GM18907 (cell line): ENCODE measurements at regions not wholly inside any gene's neighbourhood (a gene's known extent, or its start where the extent isn't known, plus 50 kb on each side); places are given as distances from the start of the nearest gene placed in this dataset.
A peak's percentile ranks its signal among the peaks of the same experiment; 100 is the strongest.
"Not testable (repeated sequence)": the region's sequence is repeated elsewhere in the genome, so short reads cannot be mapped to it uniquely, and the experiment has no call there.

Source experiments
- ATAC-seq: cut with Tn5 transposase; IDR thresholded peaks from one replicate; pipeline ENCODE4 v1.9.1; 2021; ENCODE audit warnings: mild to moderate bottlenecking, moderate library complexity; ENCODE audit not compliant: unreplicated experiment

DNA sequence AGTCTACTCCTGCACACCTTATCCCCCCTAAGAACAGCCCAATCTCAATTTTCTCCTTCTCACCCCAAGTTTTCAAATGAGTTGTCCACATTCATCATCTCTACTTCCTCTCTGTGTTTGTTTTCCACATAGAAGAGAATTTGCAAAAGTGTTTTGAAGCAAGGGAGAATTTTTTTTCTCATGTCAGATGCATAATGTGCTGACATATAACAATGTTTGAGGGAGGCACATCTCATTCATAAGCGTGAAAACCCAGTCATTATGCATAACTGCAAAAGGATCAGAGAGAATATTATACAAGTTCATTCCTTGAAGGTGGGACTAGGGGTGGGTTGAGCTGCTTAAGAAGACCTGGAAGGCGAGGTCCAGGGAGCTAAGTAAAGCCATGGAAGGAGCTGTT lies 80.8 kb upstream of the SLC1A4 start:
- ATAC-seq = no peak

- ATAC-seq = no peak
These were observed 78.7 kb upstream of the SLC1A4 start for GRCh38 chr2:64910523-64910922.

GRCh38 chr2:64910972-64911433 lies 78.2 kb upstream of the SLC1A4 start:
- no peak for ATAC-seq

GRCh38 chr2:64913357-64913869 lies 75.8 kb upstream of the SLC1A4 start:
- ATAC-seq = no peak

GRCh38 chr2:64914247-64914646 lies 75.0 kb upstream of the SLC1A4 start:
- no peak for ATAC-seq

DNA sequence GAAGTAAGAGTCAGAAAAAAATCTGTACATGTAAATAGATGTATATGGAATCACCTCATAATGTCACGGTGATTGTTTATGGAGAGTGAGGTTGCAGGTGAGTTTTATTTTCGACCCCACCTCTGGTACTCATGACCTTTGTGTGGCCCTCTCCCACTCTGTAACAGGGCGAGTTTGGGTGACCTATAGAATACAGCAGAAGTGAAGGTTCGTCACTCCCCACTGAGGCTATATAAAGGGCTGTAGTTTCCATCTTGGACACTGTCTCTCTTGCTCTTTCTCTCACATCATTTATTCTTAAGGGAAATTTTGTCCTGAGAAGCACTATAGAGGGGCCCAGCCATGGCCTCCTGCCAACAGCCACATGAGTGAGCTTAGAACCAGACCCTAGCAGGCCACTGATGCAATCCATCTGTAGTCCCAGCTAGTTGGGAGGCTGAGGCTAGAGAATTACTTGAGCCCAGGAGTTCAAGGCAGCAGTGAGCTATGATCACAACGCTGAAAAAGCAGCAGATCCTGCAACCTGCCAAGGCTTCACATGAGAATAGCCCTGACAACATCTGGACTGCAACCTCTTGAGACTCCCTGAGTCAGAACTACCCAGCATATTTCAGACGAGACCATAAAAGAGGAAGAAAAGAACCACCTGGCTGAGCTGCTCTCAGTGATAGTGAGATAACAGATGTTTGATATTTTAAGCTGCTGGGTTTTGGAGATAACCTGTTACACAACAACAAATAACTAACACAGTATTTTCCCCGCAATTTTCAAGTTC lies 74.3 kb upstream of the SLC1A4 start:
- ATAC-seq = peak; percentile 63

DNA sequence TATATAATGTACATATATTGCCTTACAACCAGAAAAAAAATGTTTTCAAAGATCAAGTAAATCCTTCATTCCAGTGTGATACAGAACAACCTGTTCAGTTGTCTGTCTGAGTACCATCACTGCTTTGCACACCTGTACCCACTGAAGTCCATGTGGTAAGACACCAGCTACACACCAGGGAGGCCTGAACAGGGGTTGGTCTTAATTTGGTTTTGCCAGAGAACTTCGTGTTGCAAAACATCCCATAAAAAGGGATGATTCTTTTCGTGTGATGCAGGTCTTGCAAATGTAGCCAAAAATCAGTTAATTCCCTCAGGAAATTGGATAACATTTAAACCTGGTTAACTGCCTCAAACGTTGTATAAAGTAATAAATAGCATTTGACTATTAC lies 73.7 kb upstream of the SLC1A4 start:
- peak; percentile 7 for ATAC-seq

DNA sequence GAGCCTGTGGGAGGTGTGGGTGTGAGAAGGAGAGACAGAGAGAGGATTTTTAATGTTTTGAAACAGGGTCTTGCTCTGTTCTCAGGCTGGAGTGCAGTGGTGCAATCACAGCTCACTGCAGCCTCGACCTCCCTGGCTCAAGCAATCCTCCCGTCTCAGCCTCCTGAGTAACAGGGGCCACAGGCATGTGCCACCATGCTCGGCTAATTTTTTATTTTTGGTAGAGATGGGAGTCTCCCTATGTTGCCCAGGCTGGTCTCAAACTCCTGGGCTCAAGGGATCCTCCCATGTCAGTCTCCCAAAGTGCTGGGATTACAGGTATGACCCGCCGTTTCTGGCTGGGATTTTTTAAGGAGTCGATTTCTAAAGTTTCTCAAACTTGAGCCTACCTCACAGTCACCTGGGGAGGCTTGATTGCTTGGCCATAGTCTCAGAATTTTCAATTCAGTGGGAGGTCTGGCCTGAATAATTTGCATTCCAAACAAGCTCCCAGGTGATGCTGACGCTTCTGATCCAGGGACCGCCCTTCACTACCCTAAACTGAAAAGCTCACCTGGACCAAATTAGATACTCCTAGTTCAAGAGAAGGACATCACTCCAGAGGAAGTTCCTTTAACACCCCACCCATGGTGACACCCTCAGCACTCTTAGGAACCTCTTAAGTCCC lies 70.8 kb upstream of the SLC1A4 start:
- no peak for ATAC-seq

DNA sequence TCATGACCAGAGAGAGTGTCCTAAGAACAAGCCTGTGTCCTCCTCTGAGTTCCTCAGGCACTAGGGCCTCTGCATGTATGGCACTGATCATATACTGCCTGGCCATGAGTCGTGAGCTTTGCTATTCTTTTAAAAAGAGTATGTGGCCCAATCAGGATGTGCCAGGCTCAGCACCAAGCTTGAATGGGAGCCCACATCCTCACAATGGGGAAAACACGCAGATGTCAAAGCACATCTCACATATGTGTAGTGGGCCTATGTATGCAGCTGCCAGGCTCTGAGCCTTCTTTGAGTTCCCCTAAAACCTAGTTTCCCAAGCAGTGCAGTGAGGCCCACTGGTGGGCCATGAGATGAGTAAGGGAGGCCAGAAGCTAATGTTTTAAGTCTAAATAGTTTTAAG lies 69.9 kb upstream of the SLC1A4 start:
- ATAC-seq = no peak

GRCh38 chr2:64922482-64923384 lies 66.5 kb upstream of the SLC1A4 start:
- ATAC-seq = no peak

DNA sequence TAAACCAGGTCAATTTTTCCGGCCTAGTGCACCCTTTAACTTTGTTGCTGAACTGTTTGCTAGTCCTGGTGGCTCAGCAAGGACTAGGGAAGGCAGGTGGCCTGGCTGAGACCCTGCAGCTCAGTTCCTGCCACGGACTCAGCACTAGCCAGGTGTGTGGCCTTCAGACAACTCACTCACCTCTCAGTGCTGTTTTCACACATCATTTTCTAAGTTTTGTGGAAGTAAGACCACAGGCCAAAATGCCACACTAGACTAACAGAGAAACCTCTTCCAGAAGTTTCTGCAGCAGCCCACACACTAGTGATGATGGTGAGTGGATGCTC lies 65.9 kb upstream of the SLC1A4 start:
- ATAC-seq = no peak

GRCh38 chr2:64924170-64924934 lies 64.8 kb upstream of the SLC1A4 start:
- no peak for ATAC-seq

DNA sequence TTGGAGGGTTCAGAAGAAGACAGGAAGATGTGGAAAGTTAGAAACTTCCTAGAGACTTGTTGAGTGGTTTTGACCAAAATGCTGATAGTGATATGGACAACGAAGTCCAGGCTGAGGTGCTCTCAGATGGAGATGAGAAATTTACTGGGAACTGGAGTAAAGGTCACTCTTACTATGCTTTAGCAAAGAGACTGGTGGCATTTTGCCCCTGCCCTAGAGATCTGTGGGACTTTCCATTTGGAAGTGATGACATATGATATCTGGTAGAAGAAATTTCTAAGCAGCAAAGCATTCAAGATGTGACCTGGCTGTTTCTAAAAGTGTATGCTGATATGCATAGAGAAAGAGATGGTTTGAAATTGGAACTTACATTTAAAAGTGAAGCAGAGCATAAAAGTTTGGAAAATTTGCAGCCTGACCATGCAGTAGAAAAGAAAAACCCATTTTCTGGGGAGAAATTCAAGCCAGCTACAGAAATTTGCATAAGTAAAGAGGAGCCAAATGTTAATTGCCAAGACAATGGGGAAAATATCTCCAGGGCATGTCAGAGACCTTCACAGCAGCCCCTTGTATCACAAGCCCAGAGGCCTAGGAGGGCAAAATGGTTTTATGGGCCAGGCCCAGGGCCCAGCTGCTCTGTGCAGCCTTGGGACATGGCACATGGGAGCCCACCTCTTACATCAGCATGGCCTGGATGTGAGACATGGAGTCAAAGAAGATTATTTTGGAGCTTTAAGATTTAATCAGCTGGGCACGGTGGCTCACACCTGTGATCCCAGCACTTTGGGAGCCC lies 63.1 kb upstream of the SLC1A4 start:
- not testable (repeated sequence) for ATAC-seq

DNA sequence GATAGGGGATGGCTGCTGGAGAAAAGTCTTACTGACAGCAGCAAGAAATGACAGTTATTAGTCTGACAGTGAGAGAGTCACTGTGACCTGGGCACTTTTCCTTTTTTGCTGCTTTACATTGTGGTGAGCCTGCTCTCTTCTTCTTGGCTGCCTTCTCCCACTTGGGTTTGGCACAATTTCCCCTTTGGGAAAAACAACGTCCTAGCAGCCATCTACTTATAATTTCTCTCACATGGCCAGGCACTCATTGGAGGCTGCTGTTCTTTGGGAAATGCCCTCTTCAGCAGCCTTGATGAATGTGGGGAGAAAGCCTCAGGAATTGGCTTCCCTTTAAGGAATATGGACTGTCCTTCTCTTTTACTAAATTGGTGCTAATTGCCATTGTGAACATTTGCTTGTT lies 60.4 kb upstream of the SLC1A4 start:
- no peak for ATAC-seq

DNA sequence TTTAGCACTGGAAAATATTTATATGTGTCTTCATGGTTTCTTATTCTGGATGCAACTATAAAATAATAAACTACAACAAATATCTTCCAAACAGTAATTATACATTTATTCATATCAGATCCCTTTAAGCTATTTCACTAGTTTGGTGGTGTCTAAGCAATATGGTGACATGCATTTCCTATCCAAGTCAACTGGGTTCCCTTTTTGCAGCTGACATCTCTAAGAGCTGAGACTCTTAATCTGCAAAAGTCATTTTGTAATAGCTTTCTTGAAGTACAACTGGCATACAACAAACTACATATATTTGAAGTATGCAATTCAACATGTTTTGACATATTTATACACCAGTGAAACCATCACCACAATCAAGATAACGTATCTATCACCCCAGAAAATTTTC lies 59.9 kb upstream of the SLC1A4 start:
- no peak for ATAC-seq

DNA sequence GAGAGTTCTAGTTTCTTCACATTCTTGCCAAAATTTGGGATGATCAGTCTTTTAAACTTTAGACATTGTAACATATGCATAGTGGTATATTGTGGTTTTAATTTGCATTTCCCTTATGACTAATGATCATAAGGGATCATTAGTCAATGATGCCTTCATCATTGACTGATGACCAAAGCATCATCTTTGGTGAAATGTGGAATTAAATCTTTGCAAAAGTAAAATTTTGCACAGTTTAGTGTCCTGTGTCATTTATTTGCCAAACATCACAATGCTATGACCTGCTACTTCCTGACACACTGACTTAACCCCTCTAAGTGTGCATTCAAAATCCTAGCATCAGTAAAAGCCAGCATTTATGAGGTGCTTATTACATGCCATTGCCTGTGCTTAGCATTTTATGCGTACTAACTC lies 58.9 kb upstream of the SLC1A4 start:
- no peak for ATAC-seq

DNA sequence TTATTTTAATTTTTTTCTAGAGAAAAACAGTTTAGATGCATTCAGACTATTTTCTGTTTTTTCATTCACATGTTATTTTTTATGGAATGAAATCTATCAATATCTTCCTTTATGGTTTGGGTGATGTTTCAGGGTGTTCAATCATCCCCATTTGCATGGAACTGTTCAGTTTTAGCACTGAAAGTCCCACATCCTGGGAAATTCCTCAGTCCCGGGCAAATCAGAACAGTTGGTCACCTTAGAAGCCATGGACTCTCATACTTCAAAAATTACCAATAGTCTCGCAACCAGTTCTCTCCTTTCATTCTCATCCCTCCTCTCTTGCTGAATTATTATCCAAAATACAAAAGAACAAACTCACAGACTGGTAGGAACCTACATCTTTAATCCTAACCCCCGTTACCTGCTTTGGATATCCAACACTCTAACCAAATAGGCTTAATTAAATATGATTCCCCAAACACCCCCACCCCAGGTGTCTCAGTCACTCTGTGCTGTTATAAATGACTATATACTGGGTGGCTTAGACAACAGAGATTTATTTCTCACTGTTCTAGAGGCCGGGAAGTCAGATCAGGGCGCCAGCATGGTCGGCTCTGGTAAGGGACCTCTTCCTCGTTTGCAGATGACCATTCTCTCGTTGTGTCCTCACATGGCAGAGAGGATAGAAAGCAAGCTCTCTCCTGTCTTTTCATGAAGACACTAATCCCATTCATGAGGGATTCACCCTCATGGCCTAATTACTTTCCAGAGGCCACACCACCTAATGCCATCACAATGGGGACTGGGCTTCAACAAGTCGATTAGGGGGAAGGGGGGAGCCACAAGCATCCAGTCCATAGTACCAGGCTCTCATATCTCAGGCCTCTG lies 57.7 kb upstream of the SLC1A4 start:
- ATAC-seq = no peak

DNA sequence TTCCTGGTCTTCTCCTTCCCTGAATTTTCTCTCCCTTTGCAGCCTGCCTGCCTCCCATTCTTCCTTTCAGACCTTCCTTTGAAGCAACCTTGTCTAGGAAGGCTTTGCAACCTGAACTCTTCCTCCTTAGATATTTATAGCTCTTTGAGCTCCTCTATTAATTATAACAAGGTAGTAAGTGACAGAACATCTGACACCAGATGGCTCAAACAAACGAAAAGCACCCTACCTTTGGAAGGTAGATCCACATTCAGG lies 57.2 kb upstream of the SLC1A4 start:
- no peak for ATAC-seq
